ENCODE measurements at regions not wholly inside any gene's neighbourhood (a gene's known extent, or its start where the extent isn't known, plus 50 kb on each side); places are given as distances from the start of the nearest gene placed in this dataset.
A peak's percentile ranks its signal among the peaks of the same experiment; 100 is the strongest.

DNA sequence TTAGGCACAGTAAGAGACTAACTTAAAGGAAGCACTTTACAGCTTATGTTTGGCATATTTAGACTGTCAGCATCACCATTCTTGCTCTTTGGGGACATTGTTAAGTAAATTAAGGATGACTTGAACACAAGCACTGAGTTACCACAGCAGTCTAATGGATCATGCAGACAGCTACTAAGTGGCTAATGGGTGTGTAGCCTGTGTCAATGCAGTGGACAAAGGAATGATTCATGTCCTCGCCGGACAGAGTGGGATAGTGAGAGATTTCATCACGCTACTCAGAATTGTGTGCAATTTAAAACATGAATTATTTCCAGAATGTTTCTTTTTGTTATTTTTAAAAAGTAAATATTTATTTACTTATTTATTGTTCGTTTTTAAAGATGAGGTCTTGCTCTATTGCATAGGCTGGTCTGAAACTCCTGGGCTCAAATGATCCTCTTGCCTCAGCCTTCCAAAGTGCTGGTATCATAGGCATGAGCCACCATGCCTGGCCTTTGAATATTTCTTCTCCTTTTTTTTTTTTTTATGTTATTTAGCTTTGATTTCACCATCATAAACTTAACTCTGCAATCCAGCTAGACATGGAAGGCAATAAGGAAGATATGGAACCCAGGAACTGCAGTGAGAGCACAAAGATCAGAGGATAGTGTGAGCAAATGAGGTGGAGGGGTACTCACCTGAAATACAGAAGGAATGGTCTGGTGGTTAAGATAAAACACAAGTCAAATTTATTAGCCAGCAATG, 53.0 kb upstream of the KLF4 start:
- 82 to 83% methylated on average over 4 of the region's 4 CpGs for WGBS, 2 donors

DNA sequence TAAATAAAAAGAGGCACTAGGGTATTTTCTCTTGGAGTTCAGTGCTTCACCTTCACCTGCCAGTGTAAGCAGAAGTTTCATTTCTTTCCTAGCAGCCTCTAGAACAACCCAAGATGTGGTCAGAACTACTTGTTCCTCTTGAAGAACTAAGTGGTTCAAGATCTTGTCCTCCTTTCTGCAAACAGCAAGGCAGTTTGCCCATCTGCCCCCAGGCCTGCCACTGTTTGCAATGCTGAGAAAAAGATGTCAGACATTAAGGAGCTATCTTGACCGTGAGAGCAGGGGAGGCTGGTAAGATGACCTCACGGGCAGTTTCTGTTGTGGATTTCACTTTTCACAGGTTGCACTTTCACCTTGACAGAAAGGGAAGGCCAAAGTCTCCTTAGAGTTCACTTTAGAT, 52.0 kb upstream of the KLF4 start:
- ATAC-seq (ENCODE audit: low FRiP score), result no peak
- Histone ChIP-seq H3K36me3 (ENCODE audit: control insufficient read depth in 1 of 2, insufficient read depth in 2 of 2, low read length in 1 of 2) (no peaks in the 10 kb centered on the region), H3K9me3 (ENCODE audit: control insufficient read depth, low read length) (no peaks in the 10 kb centered on the region), H3K4me1 (ENCODE audit: control insufficient read depth in 1 of 2, insufficient read depth in 2 of 2, low read length in 2 of 2) (no peaks in the 10 kb centered on the region), H3K4me3 (ENCODE audit: low read length in 2 of 2) (no peak overlapping the region), H3K27ac (ENCODE audit: low read depth in 1 of 2, low read length in 2 of 2) (no peak overlapping the region), H3K27me3 (ENCODE audit: control insufficient read depth in 1 of 2, insufficient read depth in 2 of 2, low read length in 1 of 2) (no peaks in the 10 kb centered on the region)
- WGBS, 2 donors, result 85 to 94% methylated on average over 2 of the region's 2 CpGs
- DNase-seq, result no peak
- intact Hi-C loops (cut with DNase I), result no loop called here

More for the DNA sequence above, 53.0 kb upstream of the KLF4 start:
- no peak overlapping the region for H3K27ac ChIP-seq (ENCODE audit: low read depth in 1 of 2, low read length in 2 of 2)
- no peak overlapping the region for H3K4me3 ChIP-seq (ENCODE audit: low read length in 2 of 2)
- ATAC-seq (ENCODE audit: low FRiP score), result no peak
- H3K4me1 ChIP-seq (ENCODE audit: control insufficient read depth in 1 of 2, insufficient read depth in 2 of 2, low read length in 2 of 2), result no peaks in the 10 kb centered on the region
- H3K9me3 ChIP-seq (ENCODE audit: control insufficient read depth, low read length), result no peaks in the 10 kb centered on the region
- no peaks in the 10 kb centered on the region for H3K36me3 ChIP-seq (ENCODE audit: control insufficient read depth in 1 of 2, insufficient read depth in 2 of 2, low read length in 1 of 2)
- no peaks in the 10 kb centered on the region for H3K27me3 ChIP-seq (ENCODE audit: control insufficient read depth in 1 of 2, insufficient read depth in 2 of 2, low read length in 1 of 2)
- intact Hi-C loops (cut with DNase I), result no loop called here
- no peak for DNase-seq

DNA sequence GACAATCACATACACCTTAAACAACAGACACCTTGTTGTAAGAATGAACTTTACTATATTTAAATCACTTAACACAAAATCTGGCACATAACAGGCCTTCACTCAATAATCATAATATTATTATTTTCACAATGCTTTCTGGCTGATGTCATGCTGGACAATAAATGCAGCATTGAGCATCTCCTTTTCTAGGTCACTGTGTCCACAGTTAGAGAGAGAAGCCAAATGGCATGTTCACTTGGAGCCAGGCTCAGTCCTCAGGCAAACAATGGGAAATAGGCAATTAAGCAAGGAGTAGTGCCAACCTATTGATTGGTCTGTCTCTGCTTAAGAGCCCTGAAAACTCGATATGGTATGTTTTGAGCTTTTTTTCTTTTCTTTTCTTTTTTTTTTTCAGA, 50.6 kb upstream of the KLF4 start:
- ATAC-seq (ENCODE audit: low FRiP score), result peak; percentile 66
- 37 to 51% methylated on average over 1 of the region's 1 CpG for WGBS, 2 donors
- H3K4me1 ChIP-seq (ENCODE audit: control insufficient read depth in 1 of 2, insufficient read depth in 2 of 2, low read length in 2 of 2), result no peaks in the 10 kb centered on the region
- H3K36me3 ChIP-seq (ENCODE audit: control insufficient read depth in 1 of 2, insufficient read depth in 2 of 2, low read length in 1 of 2), result no peaks in the 10 kb centered on the region
- H3K4me3 ChIP-seq (ENCODE audit: low read length in 2 of 2), result no peak overlapping the region
- no peaks in the 10 kb centered on the region for H3K27me3 ChIP-seq (ENCODE audit: control insufficient read depth in 1 of 2, insufficient read depth in 2 of 2, low read length in 1 of 2)
- no peaks in the 10 kb centered on the region for H3K9me3 ChIP-seq (ENCODE audit: control insufficient read depth, low read length)
- no peak overlapping the region for H3K27ac ChIP-seq (ENCODE audit: low read depth in 1 of 2, low read length in 2 of 2)
- DNase-seq, result no peak
- intact Hi-C loops (cut with DNase I), result no loop called here

DNA sequence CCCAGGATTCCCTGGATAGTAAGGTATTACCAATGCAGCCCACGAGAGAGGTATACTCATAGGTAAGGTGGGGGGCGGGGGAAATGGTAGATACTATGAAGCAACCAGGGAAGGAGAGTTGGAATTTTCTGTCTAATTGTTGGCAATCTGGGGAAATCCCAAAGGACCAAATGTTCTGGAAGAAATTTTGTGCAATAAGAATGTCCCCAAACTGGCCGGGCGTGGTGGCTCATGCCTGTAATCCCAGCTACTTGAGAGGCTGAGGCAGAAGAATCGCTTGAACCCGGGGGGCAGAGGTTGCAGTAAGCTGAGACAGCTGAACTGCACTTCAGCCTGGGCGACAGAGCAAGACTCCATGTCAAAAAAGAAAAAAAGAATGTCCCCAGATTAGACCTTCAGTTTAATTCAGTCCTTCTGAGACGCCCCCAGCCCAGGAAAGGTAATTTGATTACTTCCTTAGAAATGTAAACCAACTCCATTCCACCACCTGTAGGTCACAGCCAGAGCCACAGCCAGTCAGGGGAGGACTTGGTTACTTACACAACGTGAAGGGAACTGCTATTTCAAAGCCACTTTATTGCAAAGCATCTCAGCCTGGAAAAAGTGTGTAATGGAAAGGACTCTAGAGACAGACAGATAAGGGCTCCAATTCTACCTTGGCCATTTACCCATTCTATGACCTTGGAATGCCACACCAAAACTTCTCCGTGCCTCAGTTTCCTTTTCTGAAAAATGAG, 50.0 kb upstream of the KLF4 start:
- H3K27ac ChIP-seq (ENCODE audit: low read depth in 1 of 2, low read length in 2 of 2), result no peak overlapping the region
- no peaks in the 10 kb centered on the region for H3K9me3 ChIP-seq (ENCODE audit: control insufficient read depth, low read length)
- intact Hi-C loops (cut with DNase I), result no loop called here
- ATAC-seq (ENCODE audit: low FRiP score) (peak; percentile 74), DNase-seq (no peak)
- H3K4me3 ChIP-seq (ENCODE audit: low read length in 2 of 2), result no peak overlapping the region
- whole genome bisulfite sequencing, 2 donors, result 66 to 72% methylated on average over 10 of the region's 10 CpGs
- H3K4me1 ChIP-seq (ENCODE audit: control insufficient read depth in 1 of 2, insufficient read depth in 2 of 2, low read length in 2 of 2), result no peaks in the 10 kb centered on the region
- no peaks in the 10 kb centered on the region for H3K36me3 ChIP-seq (ENCODE audit: control insufficient read depth in 1 of 2, insufficient read depth in 2 of 2, low read length in 1 of 2)
- no peaks in the 10 kb centered on the region for H3K27me3 ChIP-seq (ENCODE audit: control insufficient read depth in 1 of 2, insufficient read depth in 2 of 2, low read length in 1 of 2)
